HG03520 (cell line): ENCODE measurements at regions not wholly inside any gene's neighbourhood (a gene's known extent, or its start where the extent isn't known, plus 50 kb on each side); places are given as distances from the start of the nearest gene placed in this dataset.

Experiments
- ATAC-seq: cut with Tn5 transposase; IDR thresholded peaks from one replicate; pipeline ENCODE4 v1.9.1; 2021; ENCODE audit warnings: mild to moderate bottlenecking, moderate library complexity; ENCODE audit not compliant: unreplicated experiment

DNA sequence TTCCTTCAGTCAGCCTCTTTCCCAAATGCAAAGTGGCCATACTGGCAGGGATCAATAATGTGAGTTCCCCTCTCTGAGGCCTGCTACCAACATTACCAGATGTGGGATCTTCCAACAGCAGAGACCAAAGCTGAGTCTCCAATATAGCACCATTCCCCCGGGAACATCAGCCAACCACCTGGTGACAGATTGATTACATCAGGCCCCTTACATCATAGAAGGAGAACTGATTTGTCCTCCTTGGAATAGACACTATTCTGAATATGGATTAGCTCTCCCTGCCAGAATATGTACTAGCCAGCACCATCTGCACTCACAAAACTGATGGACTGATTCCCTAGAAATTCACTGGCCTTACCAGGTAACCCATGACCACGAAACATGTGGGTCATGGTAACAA, 61.9 kb upstream of the CARMIL1 start:
- no peak for ATAC-seq

DNA sequence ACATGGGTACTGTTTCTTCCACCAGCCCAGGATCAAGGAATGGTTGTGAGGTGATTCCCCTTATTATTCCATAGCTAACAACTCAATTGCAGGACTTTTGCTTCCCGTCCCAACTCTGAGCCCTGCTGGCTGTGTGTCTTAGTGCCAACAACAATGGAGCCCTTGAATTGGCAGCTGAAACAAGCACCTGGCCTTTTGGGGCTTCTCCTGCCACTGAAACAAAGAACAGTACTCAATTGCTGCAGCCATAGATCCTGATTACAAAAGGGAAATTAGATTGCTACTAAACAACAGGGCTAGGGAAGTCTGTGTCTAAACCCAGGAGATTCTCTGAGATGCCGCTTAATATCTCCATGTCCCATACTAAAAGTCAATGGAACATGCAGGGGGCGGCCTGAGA, 61.3 kb upstream of the CARMIL1 start:
- no peak for ATAC-seq

DNA sequence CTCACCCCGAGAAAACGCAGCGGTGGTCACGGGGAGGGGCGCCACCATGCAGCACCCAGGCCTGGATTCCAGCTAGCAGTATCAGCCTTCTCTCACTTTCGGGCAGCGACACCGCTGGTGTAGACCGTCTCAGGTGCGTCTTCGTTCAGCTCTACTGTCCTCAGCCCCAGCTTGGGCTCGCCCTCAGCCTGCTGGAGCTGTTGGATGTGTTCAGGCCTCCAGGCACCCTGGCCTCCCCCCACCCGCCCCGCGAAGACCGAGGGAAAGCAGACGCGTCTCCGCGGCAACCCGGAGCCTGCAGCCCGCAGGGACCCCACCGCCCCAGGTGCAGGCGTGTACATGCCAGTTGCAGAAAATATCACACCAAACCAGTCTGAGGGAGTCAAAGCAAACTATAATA, 60.8 kb upstream of the CARMIL1 start:
- ATAC-seq = no peak

DNA sequence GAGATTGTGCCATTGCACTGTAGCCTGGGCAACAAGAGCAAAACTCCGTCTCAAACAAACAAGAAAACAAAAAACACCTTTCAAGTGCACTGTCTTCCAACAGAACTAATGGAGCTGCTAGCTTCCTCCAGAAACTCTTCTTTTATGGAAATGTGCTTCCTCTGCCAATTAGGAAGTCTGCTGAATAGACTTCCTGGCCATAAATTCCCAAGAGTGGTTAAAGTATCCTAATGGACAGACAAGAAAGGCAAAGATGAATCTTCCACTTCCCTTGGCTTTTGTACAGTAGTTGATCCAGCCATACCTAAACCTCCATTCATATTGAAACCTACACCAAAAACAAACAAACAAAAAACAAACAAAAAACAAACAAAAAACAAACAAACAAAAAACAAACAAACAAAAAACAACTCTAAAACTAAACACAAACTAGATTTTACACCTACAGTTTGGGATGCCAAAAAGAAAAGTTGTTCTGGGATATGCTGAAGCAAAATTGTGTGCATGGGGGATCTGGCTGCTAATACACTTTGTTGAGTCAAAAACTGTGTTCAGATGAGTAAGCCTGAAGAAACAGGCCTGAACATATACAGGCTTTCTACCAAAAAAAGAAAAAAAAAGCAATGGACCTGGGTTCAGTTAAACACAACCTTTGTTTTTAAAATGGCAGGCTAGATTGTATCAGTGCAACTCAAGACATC, 59.8 kb upstream of the CARMIL1 start:
- ATAC-seq = no peak

DNA sequence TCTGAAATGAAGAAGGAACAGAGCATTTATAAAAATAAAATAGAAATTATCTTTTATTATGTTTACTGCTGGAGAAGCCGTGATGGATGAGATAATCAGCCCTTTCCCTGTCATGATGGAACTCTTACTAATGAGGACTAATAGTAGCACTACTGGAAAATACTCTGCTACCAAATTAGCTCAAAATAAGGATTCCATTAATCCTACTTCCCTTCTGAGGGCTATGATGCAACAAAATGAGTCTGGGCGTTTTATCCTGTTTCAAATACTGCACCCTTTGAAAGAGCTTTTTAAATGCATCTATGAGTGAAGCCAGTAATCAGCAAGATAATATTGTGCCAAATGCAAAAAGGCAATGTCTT, 59.3 kb upstream of the CARMIL1 start:
- no peak for ATAC-seq

DNA sequence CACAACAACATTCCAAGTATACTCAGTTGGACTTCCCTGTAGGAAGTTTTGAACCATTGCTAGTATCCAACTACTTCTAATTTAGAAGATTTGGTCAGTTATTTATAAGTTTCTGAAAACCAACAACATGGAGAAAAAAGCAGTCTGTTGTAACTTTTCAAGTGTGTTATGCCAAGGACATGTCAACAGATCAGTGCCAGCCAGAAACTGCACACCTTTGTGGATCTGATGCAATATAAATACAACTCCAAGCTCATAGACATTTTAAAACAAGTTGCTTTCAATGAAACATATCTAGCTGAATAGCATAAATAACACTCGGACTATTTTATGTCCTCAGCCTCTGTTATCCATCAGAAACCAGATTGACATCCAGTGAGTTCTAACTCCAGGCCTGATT, 58.3 kb upstream of the CARMIL1 start:
- no peak for ATAC-seq

DNA sequence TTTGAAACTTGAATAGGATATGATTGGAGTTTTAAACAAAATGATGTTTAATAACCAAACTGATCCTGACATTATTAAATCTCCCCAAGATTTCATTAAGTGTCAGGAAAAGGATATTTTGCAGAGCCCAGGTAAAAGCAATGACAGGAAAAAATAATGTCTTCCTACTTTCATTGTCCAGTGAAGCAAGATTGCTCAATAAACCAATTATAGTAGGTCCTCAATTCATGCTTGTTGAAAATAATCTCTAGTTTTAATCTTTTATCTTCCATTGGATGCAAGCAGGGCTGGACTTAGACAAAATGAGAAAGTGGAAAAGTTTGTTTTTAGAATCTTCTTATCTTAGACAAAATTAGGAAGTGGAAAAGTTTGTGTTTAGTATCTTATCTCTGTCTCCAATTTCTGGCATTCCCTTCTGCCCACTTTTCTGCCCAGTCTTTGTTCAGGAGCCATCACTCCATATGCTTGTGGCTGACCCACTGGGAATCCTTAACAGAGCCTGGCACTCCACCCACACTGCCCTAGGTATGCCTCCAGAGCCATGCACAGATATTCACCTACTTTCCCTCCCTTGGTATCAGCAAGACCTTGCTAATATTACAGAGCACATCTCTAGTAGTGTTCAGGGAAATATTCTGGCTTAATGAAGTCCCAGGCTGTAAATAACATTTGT, 57.0 kb upstream of the CARMIL1 start:
- no peak for ATAC-seq

DNA sequence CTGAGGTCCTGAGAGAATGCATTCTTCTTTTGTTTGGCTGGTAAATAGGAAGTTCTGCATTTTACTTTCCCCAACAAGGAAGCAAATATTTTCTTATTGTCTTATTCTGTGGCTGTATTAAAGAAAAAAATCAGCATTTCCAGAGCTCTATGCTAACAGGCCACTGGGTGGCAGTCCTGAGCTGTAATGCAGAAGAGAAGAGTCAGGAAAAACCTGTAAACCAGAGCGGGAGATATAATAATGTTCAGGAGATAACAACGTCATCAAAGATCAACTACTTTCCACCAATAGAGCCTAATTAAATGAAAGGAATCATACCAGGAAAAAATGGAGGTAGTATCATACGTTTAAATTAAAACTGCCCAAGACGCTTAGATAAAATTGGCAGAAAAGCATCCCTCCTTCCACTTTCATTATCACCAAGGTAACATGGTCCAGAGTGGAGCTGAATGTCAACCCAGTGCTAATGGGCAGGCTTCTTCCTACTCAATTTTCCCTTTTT, 55.6 kb upstream of the CARMIL1 start:
- no peak for ATAC-seq

DNA sequence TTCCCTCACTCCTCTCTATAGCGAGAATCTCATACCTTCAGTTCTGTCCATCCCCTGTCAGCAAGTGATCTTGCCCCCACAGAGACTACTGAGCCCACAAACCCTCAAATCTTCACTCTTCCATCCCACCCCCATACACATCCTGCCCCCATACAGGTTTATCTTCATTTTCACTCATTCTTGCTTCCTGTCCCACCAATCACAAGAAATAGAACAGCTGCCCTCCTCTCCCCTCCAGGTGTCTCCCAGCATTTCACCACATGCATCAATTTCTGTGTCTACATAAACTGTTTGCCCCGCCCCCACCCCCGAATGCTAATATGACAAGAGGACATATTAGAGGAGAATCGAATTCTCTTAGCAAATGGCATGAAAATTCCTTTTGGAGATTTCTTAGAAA, 54.9 kb upstream of the CARMIL1 start:
- no peak for ATAC-seq

DNA sequence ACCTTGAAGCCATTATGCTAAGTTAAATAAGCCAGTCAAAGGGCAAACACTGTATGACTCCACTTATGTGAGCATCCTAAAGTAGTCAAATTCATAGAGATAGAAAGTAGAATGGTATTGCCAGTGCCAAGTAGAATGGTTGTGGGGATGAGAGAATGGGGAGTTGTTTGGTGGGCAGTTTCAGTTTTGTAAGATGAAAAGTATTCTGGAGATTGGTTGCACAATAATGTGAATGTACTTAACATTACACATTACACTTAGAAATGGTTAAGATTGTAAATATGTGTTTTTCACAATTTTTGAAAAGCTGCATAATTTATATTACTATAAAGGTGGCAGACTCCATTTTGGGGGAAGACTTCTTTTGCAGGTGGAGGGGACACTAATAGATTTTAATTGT, 51.3 kb upstream of the CARMIL1 start:
- ATAC-seq = no peak
